Astrocyte (in vitro differentiated cells and primary cell): ENCODE measurements at regions not wholly inside any gene's neighbourhood (a gene's known extent, or its start where the extent isn't known, plus 50 kb on each side); places are given as distances from the start of the nearest gene placed in this dataset.

Experiments used
- DNase-seq: peaks from one replicate; pipeline ENCODE4 v3.0.0-alpha.2; 2010; ENCODE audit warnings: low read depth
- FAIRE-seq: peaks from 2 replicates; lab custom pipeline; 2011; peaks lifted over from hg19 to GRCh38; lab: Jason Lieb, UNC
- H2AFZ ChIP-seq: 2 replicates; pipeline ENCODE4 v1.6.0; 2012; ENCODE audit warnings: low read depth, low read length, inconsistent platforms
- H3K27ac ChIP-seq: 2 replicates; pipeline ENCODE4 v1.5.1; 2011; ENCODE audit warnings: low read depth, low read length, inconsistent platforms
- H3K27me3 ChIP-seq: 2 replicates; pipeline ENCODE4 v1.6.0; 2011; ENCODE audit warnings: low read length, inconsistent platforms; ENCODE audit not compliant: insufficient read depth
- H3K36me3 ChIP-seq: 2 replicates; pipeline ENCODE4 v1.5.1; 2011; ENCODE audit warnings: low read length, inconsistent platforms; ENCODE audit not compliant: insufficient read depth
- H3K4me1 ChIP-seq: 2 replicates; pipeline ENCODE4 v1.5.1; 2011; ENCODE audit warnings: low read length, inconsistent platforms; ENCODE audit not compliant: insufficient read depth
- H3K4me2 ChIP-seq: 2 replicates; pipeline ENCODE4 v1.6.0; 2012; ENCODE audit warnings: low read length, inconsistent platforms
- H3K4me3 ChIP-seq: 2 replicates; pipeline ENCODE4 v1.5.1; 2011; ENCODE audit warnings: low read depth, mild to moderate bottlenecking, low read length, inconsistent platforms; ENCODE audit not compliant: insufficient read depth
- H3K79me2 ChIP-seq: 2 replicates; pipeline ENCODE4 v1.6.0; 2012; ENCODE audit warnings: mild to moderate bottlenecking, low read length, inconsistent platforms; ENCODE audit not compliant: insufficient read depth
- H3K9ac ChIP-seq: 2 replicates; pipeline ENCODE4 v1.6.0; 2012; ENCODE audit warnings: mild to moderate bottlenecking, low read length, inconsistent platforms
- H3K9me3 ChIP-seq: 2 replicates; pipeline ENCODE4 v1.5.1; 2012; ENCODE audit warnings: low read depth, mild to moderate bottlenecking, low read length, inconsistent platforms; ENCODE audit not compliant: insufficient read depth
- H4K20me1 ChIP-seq: 2 replicates; pipeline ENCODE4 v1.6.0; 2012; ENCODE audit warnings: low read length, inconsistent platforms; ENCODE audit not compliant: insufficient read depth
- H3K27ac Mint-ChIP-seq: one replicate; pipeline ENCODE4 v1.8.0; 2021; ENCODE audit warnings: mild to moderate bottlenecking, mixed read lengths; ENCODE audit not compliant: unreplicated experiment
- H3K27me3 Mint-ChIP-seq: one replicate; pipeline ENCODE4 v1.8.0; 2021; ENCODE audit warnings: low read depth, mixed read lengths; ENCODE audit not compliant: unreplicated experiment
- H3K36me3 Mint-ChIP-seq: one replicate; pipeline ENCODE4 v1.8.0; 2021; ENCODE audit warnings: low read depth, mixed read lengths; ENCODE audit not compliant: unreplicated experiment
- H3K4me1 Mint-ChIP-seq: one replicate; pipeline ENCODE4 v1.8.0; 2021; ENCODE audit warnings: low read depth, mixed read lengths; ENCODE audit not compliant: unreplicated experiment
- H3K4me3 Mint-ChIP-seq: one replicate; pipeline ENCODE4 v1.8.0; 2021; ENCODE audit warnings: mild to moderate bottlenecking, moderate library complexity, mixed read lengths; ENCODE audit not compliant: unreplicated experiment
- H3K9me3 Mint-ChIP-seq: one replicate; pipeline ENCODE4 v1.8.0; 2021; ENCODE audit warnings: mild to moderate bottlenecking, mixed read lengths; ENCODE audit not compliant: unreplicated experiment
- EZH2 ChIP-seq: IDR thresholded peaks from 2 replicates; pipeline ENCODE4 v1.6.1; 2012; ENCODE audit warnings: mild to moderate bottlenecking, low read length, inconsistent platforms; ENCODE audit not compliant: insufficient read depth
- TF ChIP-seq, protein P1 (sequence below): IDR thresholded peaks from 2 replicates; pipeline ENCODE4 v1.5.1; 2011; ENCODE audit warnings: low read depth, mild to moderate bottlenecking, inconsistent platforms, low read length, moderate library complexity; ENCODE audit not compliant: insufficient read depth

DNA sequence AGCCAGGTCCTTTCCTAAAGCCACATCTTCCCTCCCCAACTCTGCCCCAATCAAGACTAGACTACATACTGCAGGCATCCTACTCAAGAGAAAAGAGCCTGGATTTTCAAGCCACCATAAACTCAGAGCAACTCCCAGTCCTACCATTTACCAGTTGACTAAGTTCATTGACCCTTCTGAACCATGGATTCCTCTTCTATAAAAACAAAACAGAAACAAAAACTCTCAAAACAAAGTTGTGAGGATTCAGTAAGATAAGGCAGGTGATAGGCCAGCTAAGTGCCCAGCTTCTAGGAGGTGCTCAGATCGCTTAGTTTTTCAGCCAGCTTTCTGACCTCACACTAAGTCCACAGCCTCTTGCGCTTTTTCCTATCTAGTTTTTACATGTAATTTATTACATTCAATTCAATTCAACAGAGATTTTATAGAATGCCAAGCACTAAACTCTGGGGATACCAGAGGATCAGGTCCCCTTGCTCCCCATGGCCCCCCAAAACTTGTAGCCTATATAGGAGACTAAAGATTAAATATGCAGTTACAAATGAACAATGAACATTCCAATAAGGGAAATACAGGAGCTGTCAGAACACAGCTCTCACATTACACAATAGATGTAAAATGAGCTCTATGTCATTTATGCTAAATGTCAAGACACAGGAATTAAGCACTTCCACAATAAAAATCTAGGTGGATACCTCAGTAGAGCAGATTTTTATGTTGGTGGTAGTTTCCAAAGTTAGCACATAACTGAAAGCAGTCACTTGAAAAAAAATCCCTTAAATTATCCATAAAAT, 104.5 kb upstream of the EGLN3 start:
- Mint-ChIP-seq H3K9me3 (peaks cover 2% of the 10 kb centered on the region), H3K36me3 (peaks cover 2% of the 10 kb centered on the region), H3K27ac (peak overlapping the region; percentile 47), H3K4me1 (peaks cover 55% of the 10 kb centered on the region), H3K27me3 (no peaks in the 10 kb centered on the region), H3K4me3 (no peak overlapping the region)
- TF ChIP-seq, protein P1, sequence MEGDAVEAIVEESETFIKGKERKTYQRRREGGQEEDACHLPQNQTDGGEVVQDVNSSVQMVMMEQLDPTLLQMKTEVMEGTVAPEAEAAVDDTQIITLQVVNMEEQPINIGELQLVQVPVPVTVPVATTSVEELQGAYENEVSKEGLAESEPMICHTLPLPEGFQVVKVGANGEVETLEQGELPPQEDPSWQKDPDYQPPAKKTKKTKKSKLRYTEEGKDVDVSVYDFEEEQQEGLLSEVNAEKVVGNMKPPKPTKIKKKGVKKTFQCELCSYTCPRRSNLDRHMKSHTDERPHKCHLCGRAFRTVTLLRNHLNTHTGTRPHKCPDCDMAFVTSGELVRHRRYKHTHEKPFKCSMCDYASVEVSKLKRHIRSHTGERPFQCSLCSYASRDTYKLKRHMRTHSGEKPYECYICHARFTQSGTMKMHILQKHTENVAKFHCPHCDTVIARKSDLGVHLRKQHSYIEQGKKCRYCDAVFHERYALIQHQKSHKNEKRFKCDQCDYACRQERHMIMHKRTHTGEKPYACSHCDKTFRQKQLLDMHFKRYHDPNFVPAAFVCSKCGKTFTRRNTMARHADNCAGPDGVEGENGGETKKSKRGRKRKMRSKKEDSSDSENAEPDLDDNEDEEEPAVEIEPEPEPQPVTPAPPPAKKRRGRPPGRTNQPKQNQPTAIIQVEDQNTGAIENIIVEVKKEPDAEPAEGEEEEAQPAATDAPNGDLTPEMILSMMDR: no peak
- no peak for TF ChIP-seq EZH2
- no peak overlapping the region for H3K4me3 ChIP-seq
- H3K4me2 ChIP-seq: no peak overlapping the region
- no peaks in the 10 kb centered on the region for H3K27me3 ChIP-seq
- H2AFZ ChIP-seq: no peak overlapping the region
- peaks cover 22% of the 10 kb centered on the region for H3K4me1 ChIP-seq
- H3K9ac ChIP-seq: no peak overlapping the region
- H4K20me1 ChIP-seq: no peaks in the 10 kb centered on the region
- no peaks in the 10 kb centered on the region for H3K9me3 ChIP-seq
- no peaks in the 10 kb centered on the region for H3K36me3 ChIP-seq
- DNase-seq (no peak), FAIRE-seq (no peak)
- H3K27ac ChIP-seq: no peak overlapping the region
- no peaks in the 10 kb centered on the region for H3K79me2 ChIP-seq

DNA sequence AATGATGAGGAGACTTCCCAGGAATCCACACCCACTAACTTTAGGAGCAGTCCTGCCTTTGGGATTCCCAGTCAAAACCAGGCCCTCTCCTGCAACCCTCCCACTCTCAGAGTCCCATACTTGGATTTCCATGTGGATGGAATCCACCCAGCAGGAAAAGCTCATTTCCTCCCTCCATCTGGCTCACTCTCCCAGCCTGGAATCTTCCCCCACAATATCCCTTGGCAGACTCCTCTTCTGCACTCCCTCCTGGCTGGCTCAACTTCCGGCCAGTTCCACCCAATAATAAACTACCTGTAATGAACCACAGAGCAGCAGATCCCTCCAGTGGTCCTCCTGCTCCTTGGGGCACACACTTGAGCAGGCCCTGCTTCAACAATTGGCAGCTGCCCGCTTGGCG, 102.8 kb upstream of the EGLN3 start:
- Histone ChIP-seq H3K9me3 (no peaks in the 10 kb centered on the region), H4K20me1 (no peaks in the 10 kb centered on the region), H3K79me2 (no peaks in the 10 kb centered on the region), H2AFZ (no peak overlapping the region), H3K4me2 (no peak overlapping the region), H3K36me3 (no peaks in the 10 kb centered on the region), H3K4me1 (peaks cover 15% of the 10 kb centered on the region), H3K9ac (no peak overlapping the region), H3K4me3 (no peak overlapping the region), H3K27ac (no peak overlapping the region), H3K27me3 (no peaks in the 10 kb centered on the region)
- Mint-ChIP-seq H3K4me1 (peaks cover 48% of the 10 kb centered on the region), H3K9me3 (peaks cover 2% of the 10 kb centered on the region), H3K27me3 (no peaks in the 10 kb centered on the region), H3K36me3 (peaks cover 3% of the 10 kb centered on the region), H3K27ac (peak overlapping the region; percentile 49), H3K4me3 (no peak overlapping the region)
- no peak for FAIRE-seq
- no peak for TF ChIP-seq EZH2
- TF ChIP-seq, protein P1: no peak
- DNase-seq: peak; percentile 72

DNA sequence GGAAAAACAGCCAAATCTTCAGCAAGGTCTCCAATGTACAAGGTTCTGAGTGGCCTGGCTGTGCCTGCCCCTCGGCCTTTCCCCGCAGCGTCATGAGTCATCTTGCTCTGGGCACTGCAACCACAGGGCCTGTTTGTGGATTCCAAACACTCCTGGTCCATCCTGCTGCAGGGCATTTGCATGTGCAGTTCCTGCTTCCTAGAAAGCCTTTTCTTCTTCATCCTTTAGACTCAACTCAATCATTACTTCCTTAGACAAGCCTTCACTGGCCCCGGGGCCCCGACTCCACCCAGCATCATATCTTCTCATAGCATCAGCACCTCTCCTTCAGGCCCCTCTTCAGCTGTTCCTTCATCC, 101.8 kb upstream of the EGLN3 start:
- no peaks in the 10 kb centered on the region for H3K36me3 ChIP-seq
- no peaks in the 10 kb centered on the region for H3K27me3 ChIP-seq
- Mint-ChIP-seq H3K9me3 (peaks cover 2% of the 10 kb centered on the region), H3K36me3 (peaks cover 3% of the 10 kb centered on the region), H3K27me3 (no peaks in the 10 kb centered on the region), H3K4me1 (peaks cover 48% of the 10 kb centered on the region), H3K27ac (peak overlapping the region; percentile 79), H3K4me3 (no peak overlapping the region)
- H3K9me3 ChIP-seq: no peaks in the 10 kb centered on the region
- no peak overlapping the region for H3K9ac ChIP-seq
- DNase-seq: peak; percentile 75
- no peak overlapping the region for H2AFZ ChIP-seq
- H3K4me2 ChIP-seq: peak overlapping the region; percentile 32
- peaks cover 15% of the 10 kb centered on the region for H3K4me1 ChIP-seq
- no peak overlapping the region for H3K4me3 ChIP-seq
- H3K79me2 ChIP-seq: no peaks in the 10 kb centered on the region
- H3K27ac ChIP-seq: no peak overlapping the region
- H4K20me1 ChIP-seq: no peaks in the 10 kb centered on the region
- FAIRE-seq: no peak
- TF ChIP-seq, protein P1: no peak
- TF ChIP-seq EZH2: no peak
